ENCODE measurements at regions not wholly inside any gene's neighbourhood (a gene's known extent, or its start where the extent isn't known, plus 50 kb on each side); places are given as distances from the start of the nearest gene placed in this dataset.

GRCh38 chr3:67854663-67855062, 200.3 kb upstream of the SUCLG2 start:
- Mint-ChIP-seq H3K9me3 (no peaks in the 10 kb centered on the region), H3K4me3 (no peak overlapping the region), H3K4me1 (ENCODE audit: low read depth) (no peaks in the 10 kb centered on the region), H3K27ac (no peak overlapping the region), H3K36me3 (ENCODE audit: low read depth) (no peaks in the 10 kb centered on the region), H3K27me3 (no peaks in the 10 kb centered on the region)
- intact Hi-C loops (cut with micrococcal nuclease) = no loop called here

GRCh38 chr3:67853520-67853919, 199.1 kb upstream of the SUCLG2 start:
- Mint-ChIP-seq H3K9me3 (no peaks in the 10 kb centered on the region), H3K4me1 (ENCODE audit: low read depth) (no peaks in the 10 kb centered on the region), H3K4me3 (no peak overlapping the region), H3K36me3 (ENCODE audit: low read depth) (no peaks in the 10 kb centered on the region), H3K27ac (no peak overlapping the region), H3K27me3 (no peaks in the 10 kb centered on the region)
- intact Hi-C loops (cut with micrococcal nuclease) = no loop called here

GRCh38 chr3:67848299-67848698, 193.9 kb upstream of the SUCLG2 start:
- no peak overlapping the region for H3K4me3 Mint-ChIP-seq
- no peaks in the 10 kb centered on the region for H3K36me3 Mint-ChIP-seq (ENCODE audit: low read depth)
- H3K27ac Mint-ChIP-seq = no peak overlapping the region
- no peaks in the 10 kb centered on the region for H3K9me3 Mint-ChIP-seq
- no peaks in the 10 kb centered on the region for H3K27me3 Mint-ChIP-seq
- no peaks in the 10 kb centered on the region for H3K4me1 Mint-ChIP-seq (ENCODE audit: low read depth)
- intact Hi-C loops (cut with micrococcal nuclease) = no loop called here

GRCh38 chr3:67846166-67846565, 191.8 kb upstream of the SUCLG2 start:
- no peaks in the 10 kb centered on the region for H3K4me1 Mint-ChIP-seq (ENCODE audit: low read depth)
- no peak overlapping the region for H3K4me3 Mint-ChIP-seq
- no peaks in the 10 kb centered on the region for H3K27me3 Mint-ChIP-seq
- no peaks in the 10 kb centered on the region for H3K36me3 Mint-ChIP-seq (ENCODE audit: low read depth)
- intact Hi-C loops (cut with micrococcal nuclease) = no loop called here
- H3K27ac Mint-ChIP-seq = no peak overlapping the region
- no peaks in the 10 kb centered on the region for H3K9me3 Mint-ChIP-seq

GRCh38 chr3:67832817-67833216, 178.4 kb upstream of the SUCLG2 start:
- no peak overlapping the region for H3K4me3 Mint-ChIP-seq
- H3K27me3 Mint-ChIP-seq = no peaks in the 10 kb centered on the region

GRCh38 chr3:67831262-67831661, 176.8 kb upstream of the SUCLG2 start:
- peaks cover 56% of the 10 kb centered on the region for H3K9me3 Mint-ChIP-seq
- no peak overlapping the region for H3K27ac Mint-ChIP-seq
- no peaks in the 10 kb centered on the region for H3K27me3 Mint-ChIP-seq

More at GRCh38 chr3:67832817-67833216, 178.4 kb upstream of the SUCLG2 start:
- H3K9me3 Mint-ChIP-seq = peaks cover 57% of the 10 kb centered on the region
- no peaks in the 10 kb centered on the region for H3K36me3 Mint-ChIP-seq (ENCODE audit: low read depth)
- intact Hi-C loops (cut with micrococcal nuclease) = no loop called here
- H3K4me1 Mint-ChIP-seq (ENCODE audit: low read depth) = no peaks in the 10 kb centered on the region
- no peak overlapping the region for H3K27ac Mint-ChIP-seq

GRCh38 chr3:67828486-67829010, 174.1 kb upstream of the SUCLG2 start:
- H3K27me3 Mint-ChIP-seq = no peaks in the 10 kb centered on the region
- H3K4me1 Mint-ChIP-seq (ENCODE audit: low read depth) = no peaks in the 10 kb centered on the region
- H3K27ac Mint-ChIP-seq = no peak overlapping the region
- H3K9me3 Mint-ChIP-seq = peaks cover 30% of the 10 kb centered on the region
- H3K4me3 Mint-ChIP-seq = no peak overlapping the region
- intact Hi-C loops (cut with micrococcal nuclease) = no loop called here
- no peaks in the 10 kb centered on the region for H3K36me3 Mint-ChIP-seq (ENCODE audit: low read depth)

More at GRCh38 chr3:67831262-67831661, 176.8 kb upstream of the SUCLG2 start:
- no peak overlapping the region for H3K4me3 Mint-ChIP-seq
- no peaks in the 10 kb centered on the region for H3K36me3 Mint-ChIP-seq (ENCODE audit: low read depth)
- intact Hi-C loops (cut with micrococcal nuclease) = no loop called here
- no peaks in the 10 kb centered on the region for H3K4me1 Mint-ChIP-seq (ENCODE audit: low read depth)

GRCh38 chr3:67821135-67821534, 166.7 kb upstream of the SUCLG2 start:
- intact Hi-C loops (cut with micrococcal nuclease) = no loop called here
- Mint-ChIP-seq H3K36me3 (ENCODE audit: low read depth) (no peaks in the 10 kb centered on the region), H3K4me1 (ENCODE audit: low read depth) (no peaks in the 10 kb centered on the region), H3K4me3 (no peak overlapping the region), H3K27ac (no peak overlapping the region), H3K27me3 (no peaks in the 10 kb centered on the region), H3K9me3 (no peaks in the 10 kb centered on the region)

- H3K27me3 Mint-ChIP-seq = no peaks in the 10 kb centered on the region
- H3K9me3 Mint-ChIP-seq = no peaks in the 10 kb centered on the region
- no peaks in the 10 kb centered on the region for H3K36me3 Mint-ChIP-seq (ENCODE audit: low read depth)
- intact Hi-C loops (cut with micrococcal nuclease) = no loop called here
- no peak overlapping the region for H3K27ac Mint-ChIP-seq
- no peaks in the 10 kb centered on the region for H3K4me1 Mint-ChIP-seq (ENCODE audit: low read depth)
- no peak overlapping the region for H3K4me3 Mint-ChIP-seq
Measured at GRCh38 chr3:67819447-67819846, 165.0 kb upstream of the SUCLG2 start.

- no peaks in the 10 kb centered on the region for H3K36me3 Mint-ChIP-seq (ENCODE audit: low read depth)
- no peaks in the 10 kb centered on the region for H3K27me3 Mint-ChIP-seq
- no peaks in the 10 kb centered on the region for H3K9me3 Mint-ChIP-seq
- no peak overlapping the region for H3K4me3 Mint-ChIP-seq
- intact Hi-C loops (cut with micrococcal nuclease) = no loop called here
- no peaks in the 10 kb centered on the region for H3K4me1 Mint-ChIP-seq (ENCODE audit: low read depth)
- H3K27ac Mint-ChIP-seq = no peak overlapping the region
Measured at GRCh38 chr3:67809370-67809935, 155.0 kb upstream of the SUCLG2 start.

GRCh38 chr3:67808906-67809305, 154.5 kb upstream of the SUCLG2 start:
- Mint-ChIP-seq H3K9me3 (peaks cover 1% of the 10 kb centered on the region), H3K4me3 (no peak overlapping the region), H3K4me1 (ENCODE audit: low read depth) (no peaks in the 10 kb centered on the region), H3K27me3 (no peaks in the 10 kb centered on the region), H3K27ac (no peak overlapping the region), H3K36me3 (ENCODE audit: low read depth) (no peaks in the 10 kb centered on the region)
- intact Hi-C loops (cut with micrococcal nuclease) = no loop called here

GRCh38 chr3:67804578-67804977, 150.2 kb upstream of the SUCLG2 start:
- H3K27ac Mint-ChIP-seq = no peak overlapping the region
- no peaks in the 10 kb centered on the region for H3K4me1 Mint-ChIP-seq (ENCODE audit: low read depth)
- H3K36me3 Mint-ChIP-seq (ENCODE audit: low read depth) = no peaks in the 10 kb centered on the region
- peaks cover 5% of the 10 kb centered on the region for H3K9me3 Mint-ChIP-seq
- H3K27me3 Mint-ChIP-seq = no peaks in the 10 kb centered on the region
- intact Hi-C loops (cut with micrococcal nuclease) = no loop called here
- no peak overlapping the region for H3K4me3 Mint-ChIP-seq

- intact Hi-C loops (cut with micrococcal nuclease) = no loop called here
- no peak overlapping the region for H3K4me3 Mint-ChIP-seq
- H3K4me1 Mint-ChIP-seq (ENCODE audit: low read depth) = no peaks in the 10 kb centered on the region
- H3K36me3 Mint-ChIP-seq (ENCODE audit: low read depth) = no peaks in the 10 kb centered on the region
- H3K27ac Mint-ChIP-seq = no peak overlapping the region
- H3K9me3 Mint-ChIP-seq = peaks cover 5% of the 10 kb centered on the region
- no peaks in the 10 kb centered on the region for H3K27me3 Mint-ChIP-seq
Measured at GRCh38 chr3:67804089-67804488, 149.7 kb upstream of the SUCLG2 start.

GRCh38 chr3:67798412-67798811, 144.0 kb upstream of the SUCLG2 start:
- H3K4me1 Mint-ChIP-seq (ENCODE audit: low read depth) = no peaks in the 10 kb centered on the region
- no peaks in the 10 kb centered on the region for H3K27me3 Mint-ChIP-seq
- H3K27ac Mint-ChIP-seq = no peak overlapping the region
- no peak overlapping the region for H3K4me3 Mint-ChIP-seq
- H3K36me3 Mint-ChIP-seq (ENCODE audit: low read depth) = no peaks in the 10 kb centered on the region
- H3K9me3 Mint-ChIP-seq = no peaks in the 10 kb centered on the region
- intact Hi-C loops (cut with micrococcal nuclease) = no loop called here

GRCh38 chr3:67791620-67792019, 137.2 kb upstream of the SUCLG2 start:
- Mint-ChIP-seq H3K27ac (no peak overlapping the region), H3K4me1 (ENCODE audit: low read depth) (no peaks in the 10 kb centered on the region), H3K4me3 (no peak overlapping the region), H3K36me3 (ENCODE audit: low read depth) (no peaks in the 10 kb centered on the region), H3K9me3 (no peaks in the 10 kb centered on the region), H3K27me3 (no peaks in the 10 kb centered on the region)
- intact Hi-C loops (cut with micrococcal nuclease) = loop anchor here (2.0 kb wide), 1 partner anchor 411 kb away; no protein-coding TSS in a partner anchor
